GM13976 (cell line): ENCODE measurements at regions not wholly inside any gene's neighbourhood (a gene's known extent, or its start where the extent isn't known, plus 50 kb on each side); places are given as distances from the start of the nearest gene placed in this dataset.

Source experiments
- DNase-seq: peaks from one replicate; pipeline ENCODE4 v3.0.0; 2012; ENCODE audit warnings: low spot score
- CTCF ChIP-seq: IDR thresholded peaks from 2 replicates; pipeline ENCODE4 v1.5.1; 2012; ENCODE audit warnings: borderline replicate concordance, mild to moderate bottlenecking; ENCODE audit not compliant: insufficient read depth; ENCODE audit errors: extremely low read depth, missing control alignments, control extremely low read depth
- in situ Hi-C: fragments of 300-500 bp; cut with MboI; formaldehyde crosslinking; loops from one replicate; pipeline ENCODE4 v1.12.0; 2022; ENCODE audit warnings: low sequenced_read_pairs, mixed read lengths, inconsistent platforms; ENCODE audit not compliant: unreplicated experiment

GRCh38 chr12:88400302-88400701 lies 180.0 kb downstream of the KITLG start:
- no peak for DNase-seq
- TF ChIP-seq CTCF: no peak
- in situ Hi-C loops: no loop called here

GRCh38 chr12:88401155-88401554 lies 179.1 kb downstream of the KITLG start:
- DNase-seq: no peak
- TF ChIP-seq CTCF: no peak
- in situ Hi-C loops: no loop called here

DNA sequence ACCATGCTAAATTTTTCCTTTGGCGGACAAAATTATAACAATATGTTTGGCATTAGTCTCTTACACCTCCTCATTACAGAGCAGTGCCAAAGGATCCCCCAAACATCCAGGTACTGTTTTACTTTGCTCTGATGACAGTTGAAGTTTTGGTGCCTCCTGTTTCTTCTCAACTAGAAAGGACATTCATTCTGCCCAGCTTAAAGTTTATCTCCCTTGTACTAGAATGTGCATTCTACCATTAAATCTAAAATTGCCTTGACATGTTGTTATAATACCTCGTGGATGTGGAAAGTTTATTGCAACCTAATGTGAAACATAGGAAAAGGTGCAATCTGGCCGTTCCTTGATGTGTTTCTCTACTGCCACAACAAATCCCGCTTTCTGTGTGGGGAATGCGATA lies 173.4 kb downstream of the KITLG start:
- in situ Hi-C loops: no loop called here
- no peak for TF ChIP-seq CTCF
- DNase-seq: no peak

DNA sequence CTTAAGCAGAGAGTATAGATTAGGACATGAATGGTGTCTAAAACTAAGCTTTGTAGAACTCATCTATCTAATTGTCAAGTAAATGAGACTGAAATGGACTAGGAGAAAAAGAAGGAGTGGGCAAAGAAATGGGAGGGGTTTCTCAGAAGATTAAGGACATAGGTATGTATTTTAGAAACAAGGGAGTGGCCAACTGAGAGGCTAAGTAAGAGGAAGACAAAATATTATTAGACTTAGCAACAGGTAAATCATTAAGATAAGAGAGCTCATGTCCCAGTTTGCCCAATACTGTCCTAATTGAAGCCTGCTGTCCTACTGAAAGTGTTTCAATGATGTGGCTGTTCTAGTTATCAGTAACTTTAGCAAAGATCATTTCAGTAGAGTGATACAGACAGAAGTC lies 171.4 kb downstream of the KITLG start:
- DNase-seq: no peak
- TF ChIP-seq CTCF: no peak
- in situ Hi-C loops: no loop called here

GRCh38 chr12:88409257-88409656 lies 171.0 kb downstream of the KITLG start:
- in situ Hi-C loops: no loop called here
- TF ChIP-seq CTCF: no peak

DNA sequence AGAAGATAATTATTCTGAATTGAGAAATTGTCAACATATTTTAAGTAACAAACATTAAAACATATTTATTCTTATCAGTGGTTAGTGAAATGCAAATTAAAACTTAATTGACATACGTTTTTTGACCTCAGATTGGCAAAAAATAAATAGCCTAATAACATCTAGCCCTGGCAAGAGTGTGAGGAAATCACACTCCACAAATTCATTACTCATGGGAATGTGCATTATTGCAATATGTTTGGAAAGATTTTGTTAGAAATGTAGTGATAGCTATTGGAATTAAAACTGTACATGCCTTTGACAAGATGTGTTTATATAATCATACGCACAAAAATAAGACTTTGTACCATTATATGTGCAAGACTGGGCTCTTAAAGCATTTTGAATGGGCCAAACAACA lies 168.6 kb downstream of the KITLG start:
- no peak for TF ChIP-seq CTCF
- in situ Hi-C loops: no loop called here
- DNase-seq: no peak

More at GRCh38 chr12:88409257-88409656, 171.0 kb downstream of the KITLG start:
- DNase-seq: no peak

DNA sequence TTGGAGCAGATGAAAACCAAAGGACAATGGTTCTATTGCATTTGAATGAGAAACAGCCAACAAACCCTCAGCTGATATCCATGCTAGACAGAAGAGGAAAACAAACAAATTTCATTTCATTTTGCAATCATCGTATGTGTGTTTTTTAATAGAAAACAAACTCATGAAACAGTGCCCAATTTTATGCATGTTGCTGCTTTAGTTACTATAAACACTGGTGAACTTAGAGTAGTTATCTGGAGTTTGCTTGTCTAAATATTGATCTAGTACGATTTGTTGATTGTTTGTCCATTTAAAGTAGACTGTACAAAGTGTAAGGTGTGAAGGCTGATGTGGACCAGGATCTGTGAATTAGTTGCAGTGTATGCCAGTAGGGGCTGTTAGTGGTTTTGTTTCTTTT lies 166.6 kb downstream of the KITLG start:
- DNase-seq: no peak
- no peak for TF ChIP-seq CTCF
- in situ Hi-C loops: no loop called here
